NAMALWA (cell line): ENCODE measurements at regions not wholly inside any gene's neighbourhood (a gene's known extent, or its start where the extent isn't known, plus 50 kb on each side); places are given as distances from the start of the nearest gene placed in this dataset.
"Not testable (repeated sequence)": the region's sequence is repeated elsewhere in the genome, so short reads cannot be mapped to it uniquely, and the experiment has no call there.

Source experiments
- DNase-seq: peaks from one replicate; pipeline ENCODE4 v3.0.0-alpha.2; 2015; ENCODE audit warnings: low spot score

DNA sequence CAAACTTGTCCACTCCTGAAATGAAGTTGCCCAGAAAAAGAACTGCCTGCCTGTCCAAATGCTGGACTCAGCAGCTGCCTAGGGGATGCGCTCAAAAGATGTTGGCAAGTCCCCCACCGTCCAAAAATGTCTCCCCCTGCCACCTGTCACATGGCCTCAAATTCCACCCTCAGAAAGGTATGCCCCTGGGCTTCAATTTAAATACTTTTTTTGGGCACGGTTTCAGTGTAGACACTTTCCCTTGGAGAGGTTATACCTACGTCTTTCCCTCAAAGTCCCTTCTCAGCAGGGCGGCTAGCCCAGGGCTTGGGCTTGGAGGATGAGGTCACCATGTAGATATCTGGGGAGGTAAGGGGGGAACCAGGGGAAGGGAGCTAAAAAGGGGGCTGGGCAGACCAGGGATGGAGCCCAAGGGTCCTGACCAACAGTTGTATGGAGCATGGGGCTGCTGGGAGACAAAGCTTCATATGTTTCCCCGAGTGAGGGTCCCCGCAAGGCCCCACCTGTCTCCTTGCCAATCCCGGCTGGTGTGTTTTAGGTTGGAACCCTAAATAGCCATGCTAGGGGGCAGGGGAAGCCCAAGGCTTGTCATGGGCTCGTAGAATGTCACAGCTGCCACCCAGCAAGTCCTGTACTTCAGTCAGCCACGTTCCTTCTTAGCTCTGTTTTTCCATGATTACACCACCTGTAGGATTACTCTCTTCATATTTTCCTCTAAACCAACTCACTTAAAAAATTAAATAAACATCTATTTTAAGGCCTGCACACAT lies 131.2 kb upstream of the TBX3 start:
- DNase-seq: no peak

DNA sequence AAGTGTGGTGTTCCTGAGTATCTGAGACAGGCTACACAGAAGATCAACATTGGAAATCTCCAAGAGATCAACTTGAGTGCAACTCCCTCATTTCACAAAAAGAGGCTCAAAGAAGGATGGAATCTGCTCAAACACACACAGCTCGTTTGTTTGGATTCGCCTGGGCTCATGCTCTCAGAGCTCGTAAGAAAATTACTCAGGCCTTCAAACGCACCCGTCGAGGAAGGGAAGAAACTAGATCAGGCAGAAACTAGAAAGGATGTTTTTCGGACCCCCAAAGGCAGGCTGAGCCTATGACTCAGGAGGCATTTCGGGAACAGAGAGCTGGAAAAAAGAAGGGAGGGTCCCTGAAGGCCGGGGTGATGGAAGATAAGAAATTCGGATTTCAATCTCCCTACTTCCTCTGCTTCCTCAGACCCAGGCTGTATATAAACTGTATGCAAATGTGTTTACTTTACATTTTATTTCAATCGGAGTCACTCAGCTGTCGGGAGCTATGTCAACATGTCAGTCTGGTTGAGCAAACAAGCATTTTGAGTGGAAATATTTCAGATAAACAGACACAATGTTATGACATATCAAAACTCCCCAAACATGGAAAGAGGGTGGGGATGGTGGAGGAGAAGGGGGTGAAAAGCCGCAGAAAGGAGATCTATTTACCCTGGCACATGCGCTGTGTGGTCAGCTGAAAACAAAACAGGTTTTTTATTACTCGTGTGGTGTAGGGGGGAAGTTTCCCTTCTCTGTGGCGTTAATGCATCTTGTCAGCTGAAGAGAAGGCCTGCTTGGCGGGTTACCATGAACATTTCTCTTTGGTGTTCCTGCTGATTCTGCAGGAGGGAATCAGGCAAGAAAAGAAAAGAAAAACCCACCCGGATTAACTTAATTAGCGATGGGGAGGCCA lies 129.1 kb upstream of the TBX3 start:
- DNase-seq: no peak

DNA sequence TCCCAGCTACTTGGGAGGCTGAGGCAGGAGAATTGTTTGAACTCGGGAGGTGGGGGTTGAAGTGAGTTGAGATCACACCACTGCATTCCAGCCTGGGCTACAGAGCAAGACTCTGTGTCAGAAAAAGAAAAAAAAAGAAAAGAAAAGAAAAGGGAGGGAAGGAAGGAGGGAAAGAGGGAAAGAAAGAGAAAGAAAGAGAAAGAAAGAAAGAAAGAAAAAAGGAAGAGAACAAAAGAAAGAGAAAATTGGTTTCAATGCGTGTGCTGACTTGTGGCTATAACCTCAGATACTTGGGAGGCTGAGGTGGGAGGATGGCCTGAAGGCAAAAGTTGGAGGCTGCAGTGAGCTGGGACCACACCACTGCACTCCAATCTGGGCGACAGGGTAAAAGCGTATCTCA lies 128.4 kb upstream of the TBX3 start:
- DNase-seq: no peak

GRCh38 chr12:114809097-114809496 lies 125.1 kb upstream of the TBX3 start:
- no peak for DNase-seq

DNA sequence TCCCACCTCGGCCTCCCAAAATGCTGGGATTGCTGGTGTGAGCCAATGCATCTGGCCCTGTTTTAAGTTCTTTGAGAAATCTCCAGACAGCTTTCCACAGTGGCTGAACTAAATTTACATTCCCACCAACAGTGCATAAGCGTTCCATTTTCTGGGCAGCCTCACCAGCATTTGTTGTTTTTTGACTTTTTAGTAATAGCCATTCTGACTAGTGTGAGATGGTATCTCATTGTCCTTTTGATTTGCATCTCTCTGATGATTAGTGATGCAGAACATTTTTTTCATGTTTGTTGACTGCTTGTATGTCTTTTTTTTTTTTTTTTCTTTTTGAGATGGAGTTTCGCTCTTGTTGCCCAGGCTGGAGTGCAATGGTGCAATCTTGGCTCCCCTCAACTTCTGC lies 117.4 kb upstream of the TBX3 start:
- not testable (repeated sequence) for DNase-seq

DNA sequence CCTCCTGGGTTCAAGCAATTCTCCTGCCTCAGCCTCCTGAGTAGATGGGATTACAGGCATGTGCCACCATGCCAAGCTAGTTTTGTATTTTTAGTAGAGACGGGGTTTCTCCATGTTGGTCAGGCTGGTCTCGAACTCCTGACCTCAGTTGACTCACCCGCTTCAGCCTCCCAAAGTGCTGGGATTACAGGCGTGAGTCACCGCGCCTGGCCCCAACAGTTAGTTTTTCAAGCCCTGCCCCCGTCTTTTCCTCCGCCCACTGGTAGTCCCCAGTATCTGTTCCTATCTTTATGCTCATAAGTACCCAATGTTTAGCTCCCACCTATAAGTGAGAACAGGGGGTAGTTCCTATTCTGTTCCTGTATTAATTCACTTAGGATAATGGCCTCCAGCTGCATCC lies 116.6 kb upstream of the TBX3 start:
- DNase-seq: not testable (repeated sequence)

DNA sequence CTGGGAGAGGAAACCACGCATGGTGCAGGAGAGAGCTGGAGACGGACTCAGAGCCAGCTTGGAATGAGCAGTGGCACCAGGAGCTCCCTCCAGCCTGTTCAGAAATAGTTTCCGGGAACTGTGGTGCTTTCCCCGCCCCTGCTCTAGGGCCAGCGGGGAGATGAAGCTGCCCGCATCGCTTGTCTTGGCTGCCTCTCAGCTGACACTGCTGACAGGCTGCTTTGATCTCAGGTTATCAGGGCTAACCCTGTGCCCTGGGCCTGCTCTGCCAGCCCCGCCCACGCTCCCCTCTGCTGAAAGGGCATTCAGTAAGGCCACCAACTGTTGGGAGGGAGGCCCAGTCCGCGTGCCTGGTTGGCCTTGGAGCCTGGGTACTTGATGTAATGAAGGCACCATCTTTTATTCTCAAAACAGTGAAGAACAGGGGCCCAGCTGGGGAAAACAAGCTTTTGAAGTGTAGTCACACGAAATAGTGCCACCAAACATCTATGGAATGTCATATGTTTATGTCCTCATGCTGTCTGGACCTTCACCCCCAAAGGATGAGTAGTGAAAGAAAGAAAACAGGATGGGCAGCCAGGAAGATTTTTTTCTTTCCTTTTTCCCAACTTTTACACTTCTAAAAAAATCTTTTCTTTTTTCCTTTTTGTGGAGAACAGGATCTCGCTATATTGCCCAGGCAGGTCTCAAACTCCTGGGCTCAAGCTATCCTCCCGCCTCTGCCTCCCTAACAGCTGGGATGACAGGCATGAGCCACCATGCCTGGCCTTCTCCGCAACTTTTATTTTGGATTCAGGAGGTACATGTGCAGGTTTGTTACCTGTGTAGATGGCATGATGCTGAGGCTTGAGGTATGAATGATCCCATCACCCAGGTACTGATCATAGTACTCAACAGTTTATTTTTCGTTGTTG lies 115.9 kb upstream of the TBX3 start:
- no peak for DNase-seq

DNA sequence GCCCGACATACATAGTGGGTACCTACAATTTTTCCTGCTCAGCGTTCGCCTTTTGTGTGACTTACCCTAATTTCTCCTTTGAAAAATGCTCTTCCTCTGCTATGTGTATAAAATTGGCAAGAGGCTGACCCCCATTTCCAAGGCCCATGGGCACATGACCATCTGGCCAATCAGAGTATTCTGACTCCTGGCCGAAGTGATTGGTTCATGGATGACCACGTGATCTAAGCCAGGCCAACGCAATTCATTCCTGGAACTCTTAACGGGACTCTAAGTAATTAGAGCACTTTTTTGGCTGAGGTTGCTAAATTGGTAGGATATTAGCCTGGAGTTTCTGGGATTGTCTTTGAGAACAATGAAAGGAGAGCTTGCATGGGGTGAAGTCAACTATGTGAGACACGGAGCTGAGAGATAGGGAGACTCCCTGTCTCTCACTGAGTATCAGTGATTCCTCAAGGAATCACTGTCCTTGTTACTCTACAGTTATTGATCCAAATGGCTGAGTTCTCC lies 110.1 kb upstream of the TBX3 start:
- no peak for DNase-seq

DNA sequence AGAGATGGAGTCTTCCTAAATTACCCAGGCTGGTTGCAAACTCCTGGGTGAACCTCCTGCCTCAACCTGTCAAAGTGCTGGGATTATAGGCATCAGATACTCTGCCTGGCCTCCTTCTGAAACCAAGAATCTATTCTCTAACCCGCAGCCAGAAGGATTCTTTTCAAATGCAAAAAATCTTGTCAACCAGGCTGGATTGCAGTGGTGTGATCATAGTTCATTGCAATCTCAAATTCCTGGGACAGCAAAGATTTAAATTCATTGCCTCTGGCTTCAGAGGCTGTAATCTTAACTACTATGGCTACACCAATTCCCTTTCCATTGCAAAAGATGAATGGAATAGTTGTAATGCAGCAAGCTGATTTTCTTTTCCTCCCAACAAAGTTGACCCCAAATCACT lies 106.3 kb upstream of the TBX3 start:
- DNase-seq: no peak

DNA sequence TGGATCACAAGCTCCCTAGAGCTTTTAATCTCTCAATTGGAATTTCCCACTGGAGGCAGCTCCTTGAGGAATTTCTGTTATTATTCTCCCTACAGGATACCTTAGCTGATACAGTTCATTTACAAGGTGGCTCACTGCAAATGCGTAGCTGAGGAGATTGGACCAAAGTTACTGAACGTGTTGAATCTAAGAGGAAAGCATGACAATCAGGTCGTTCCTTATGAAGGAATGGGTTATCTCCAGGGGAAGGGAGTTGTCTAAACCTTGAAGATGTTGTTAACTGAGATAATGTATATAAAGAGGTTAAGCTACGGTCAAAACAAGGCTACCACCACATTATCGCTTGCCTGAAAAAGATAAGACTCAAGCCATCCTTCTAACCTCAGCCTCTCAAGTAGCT lies 105.8 kb upstream of the TBX3 start:
- no peak for DNase-seq

DNA sequence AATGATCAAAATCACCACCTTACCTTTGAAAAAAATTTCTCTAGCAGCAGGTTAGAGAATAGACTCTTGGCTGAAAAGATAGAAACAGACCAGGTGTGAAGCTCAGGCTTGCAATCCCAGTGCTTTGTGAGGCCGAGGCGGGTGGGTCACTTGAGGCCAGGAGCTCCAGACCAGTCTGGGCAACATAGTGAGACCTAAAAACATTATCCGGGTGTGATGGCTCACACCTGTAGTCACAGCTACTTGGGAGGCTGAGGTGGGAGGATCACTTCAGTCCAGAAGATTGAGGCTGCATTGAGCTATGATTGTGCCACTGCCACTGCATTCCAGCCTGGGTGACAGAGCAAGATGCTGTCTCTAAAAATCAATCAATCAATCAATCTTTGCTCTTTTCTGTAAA lies 105.3 kb upstream of the TBX3 start:
- DNase-seq: no peak

DNA sequence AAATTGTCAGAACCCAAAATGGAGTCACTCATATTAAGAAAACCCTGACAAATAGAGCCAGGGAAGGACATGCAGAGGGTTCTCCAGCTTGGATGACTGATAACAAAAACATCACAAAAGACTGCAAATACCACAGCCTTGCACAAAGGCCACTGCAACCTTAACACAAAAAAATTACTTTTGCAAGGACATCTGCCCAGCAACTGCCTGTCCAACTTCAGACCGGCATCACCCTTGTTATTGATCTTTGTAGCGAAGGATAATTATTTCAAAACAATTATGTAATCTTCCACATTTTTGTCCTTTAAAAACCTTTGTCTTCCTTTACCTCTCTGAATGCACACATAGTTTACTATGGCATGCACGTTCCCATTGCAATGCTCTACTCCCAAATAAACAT lies 100.6 kb upstream of the TBX3 start:
- no peak for DNase-seq

DNA sequence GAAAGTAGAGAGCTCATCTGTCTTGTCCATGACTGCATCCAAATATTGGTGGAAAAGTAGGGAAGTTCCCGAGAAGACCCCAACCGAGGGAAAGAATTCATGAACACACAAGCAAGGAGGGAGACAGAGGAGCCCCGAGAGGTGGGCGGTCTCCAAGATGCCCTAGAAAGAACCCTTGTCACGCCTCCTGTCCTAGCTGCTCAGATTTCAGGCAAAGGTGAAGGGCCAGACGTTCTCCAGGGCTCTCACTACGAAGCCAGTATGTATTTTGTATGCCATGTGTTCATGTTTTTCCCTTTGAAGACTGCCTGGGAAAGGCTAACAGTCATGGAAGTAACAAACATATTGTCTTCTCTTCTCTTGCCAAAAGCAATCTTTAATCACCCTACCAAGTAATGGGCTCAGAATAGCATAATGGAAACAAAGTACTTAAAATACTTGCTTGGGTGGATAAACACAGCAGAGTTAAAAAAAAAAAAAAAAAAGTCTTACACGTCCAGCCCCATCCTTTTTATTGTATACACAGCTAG lies 99.2 kb upstream of the TBX3 start:
- no peak for DNase-seq

DNA sequence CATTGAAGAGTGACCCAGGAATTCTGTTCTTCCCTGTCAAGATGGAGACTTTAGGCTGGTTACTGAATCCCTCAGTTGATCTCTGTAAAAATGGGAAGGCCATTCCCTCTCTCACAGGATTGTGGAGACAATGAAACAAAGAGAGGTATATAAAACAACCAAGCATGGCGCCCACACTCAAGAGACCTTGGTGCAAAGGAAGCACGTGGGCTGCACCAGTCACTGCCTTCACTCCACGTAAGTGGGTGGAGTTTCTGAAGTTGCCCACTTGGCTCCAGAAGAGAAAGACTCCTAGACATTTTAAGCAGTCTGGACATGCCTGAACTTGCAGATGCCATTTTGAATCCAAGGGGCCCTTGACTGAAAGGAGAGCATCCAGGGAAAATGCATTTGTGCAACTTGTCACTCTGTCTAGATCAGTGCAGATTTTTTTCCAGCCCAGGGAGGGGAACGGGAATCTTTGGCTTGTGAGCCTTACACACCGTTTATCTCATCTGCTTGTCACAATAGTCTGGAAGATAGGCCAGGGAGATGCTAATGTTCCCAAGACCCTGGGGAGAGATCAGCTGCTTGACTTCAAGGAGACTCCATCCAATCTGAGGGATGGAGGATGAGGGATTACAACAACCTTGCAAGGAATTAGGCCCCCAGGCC lies 96.9 kb upstream of the TBX3 start:
- no peak for DNase-seq

DNA sequence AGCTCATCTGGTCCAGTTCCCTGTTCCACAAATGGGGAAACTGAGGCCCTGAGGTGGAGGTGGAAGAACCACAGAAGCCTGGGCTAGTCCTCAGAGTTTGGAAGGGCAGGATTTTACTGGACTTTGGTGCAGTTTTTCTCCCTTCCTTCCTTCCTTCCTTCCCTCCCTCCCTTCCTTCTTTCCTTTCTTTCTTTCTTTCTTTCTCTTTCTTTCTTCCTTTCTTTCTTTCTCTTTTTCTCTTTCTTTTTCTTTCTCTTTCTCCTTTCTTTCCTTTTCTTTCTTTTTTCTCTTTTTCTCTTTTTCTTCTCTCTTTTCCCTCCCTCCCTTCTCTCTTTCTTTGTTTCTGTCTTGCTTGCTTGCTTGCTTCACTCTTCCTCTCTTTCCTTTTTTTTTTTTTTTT lies 95.7 kb upstream of the TBX3 start:
- DNase-seq: no peak

DNA sequence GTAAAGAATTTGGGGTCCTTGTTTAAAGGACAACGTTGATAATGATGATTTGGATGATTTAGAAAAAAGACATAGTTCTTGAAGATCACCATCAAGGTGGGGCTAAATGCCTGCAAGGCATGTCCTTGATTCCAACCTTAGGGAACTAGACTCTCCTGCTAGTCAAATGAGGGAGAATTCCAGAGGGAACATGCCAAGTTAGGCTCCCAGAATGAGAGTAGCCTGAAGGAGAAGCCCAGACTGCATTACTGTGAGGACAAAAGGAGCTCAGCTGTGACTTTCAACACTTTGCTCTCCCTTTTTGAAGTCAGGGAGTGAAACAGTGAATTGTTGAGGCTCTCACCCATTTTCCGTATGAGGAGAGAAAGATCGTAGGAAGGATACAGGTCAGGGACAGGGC lies 95.2 kb upstream of the TBX3 start:
- DNase-seq: no peak

GRCh38 chr12:114776731-114777442 lies 92.9 kb upstream of the TBX3 start:
- DNase-seq: no peak

GRCh38 chr12:114774699-114775098 lies 90.7 kb upstream of the TBX3 start:
- DNase-seq: no peak

DNA sequence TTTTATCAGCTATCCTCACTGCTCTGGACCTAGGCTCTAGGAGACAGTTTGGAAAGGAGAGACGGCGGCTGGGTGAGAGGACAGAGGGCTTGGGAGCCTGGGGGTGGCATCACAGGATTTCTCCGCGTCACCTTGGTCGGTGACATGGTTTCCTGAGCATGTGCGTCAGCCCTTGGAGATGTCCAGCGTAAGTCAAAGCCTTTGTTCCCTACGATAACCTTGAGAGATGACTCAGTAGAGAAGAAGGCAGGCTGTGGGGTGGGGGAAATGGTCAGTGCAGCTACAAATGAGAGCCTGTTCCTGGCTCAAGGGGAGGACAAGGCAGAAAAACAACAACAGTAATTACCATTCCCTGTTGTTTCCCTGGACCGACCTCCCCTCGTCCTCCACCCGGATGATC lies 90.2 kb upstream of the TBX3 start:
- DNase-seq: no peak

DNA sequence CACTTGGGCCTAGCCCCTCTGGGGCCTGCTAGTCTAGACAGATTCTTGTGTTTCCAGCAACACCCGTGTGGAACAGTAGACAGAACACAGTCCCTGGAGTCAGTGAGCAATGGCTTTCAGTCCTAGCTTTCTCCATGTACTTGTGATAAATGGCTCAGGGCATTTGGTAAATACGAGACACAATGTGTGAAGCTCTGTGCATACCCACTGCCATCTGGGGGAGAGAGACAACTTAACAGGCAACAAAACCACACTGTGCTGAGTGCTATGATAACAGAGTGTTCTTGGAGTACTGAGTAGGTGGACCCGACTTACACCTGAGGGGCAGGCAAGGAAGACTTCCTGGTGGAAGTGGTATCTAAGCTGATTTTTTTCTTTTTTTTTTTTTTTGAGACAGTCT lies 86.3 kb upstream of the TBX3 start:
- DNase-seq: no peak

DNA sequence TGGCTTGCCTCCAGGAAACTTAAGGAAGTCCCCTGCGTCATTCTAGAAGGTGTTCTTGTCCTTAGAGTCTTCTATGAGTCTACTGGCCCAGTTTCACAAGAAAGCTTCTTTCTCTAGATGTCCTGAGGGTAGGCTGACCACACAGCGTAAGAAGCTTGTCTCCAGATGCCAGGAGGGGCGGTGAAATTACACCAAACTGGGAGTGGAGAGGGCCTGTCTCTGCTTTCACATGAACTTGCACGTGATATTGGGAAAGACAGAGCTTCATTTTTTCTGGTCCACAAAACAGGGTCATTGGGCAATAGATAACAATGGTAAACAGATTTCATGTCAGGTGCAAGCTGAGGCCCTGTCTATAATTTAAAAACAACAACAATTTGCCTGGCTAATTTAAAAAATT lies 85.7 kb upstream of the TBX3 start:
- DNase-seq: no peak
